Neuron (in vitro differentiated cells): ENCODE measurements at regions not wholly inside any gene's neighbourhood (a gene's known extent, or its start where the extent isn't known, plus 50 kb on each side); places are given as distances from the start of the nearest gene placed in this dataset.
A peak's percentile ranks its signal among the peaks of the same experiment; 100 is the strongest.
"Not testable (repeated sequence)": the region's sequence is repeated elsewhere in the genome, so short reads cannot be mapped to it uniquely, and the experiment has no call there.

Source experiments
- H2AFZ ChIP-seq: one replicate; pipeline ENCODE4 v1.6.1; 2013; ENCODE audit warnings: low read depth, mild to moderate bottlenecking, inconsistent platforms, low read length, moderate library complexity
- H3K27me3 ChIP-seq: one replicate; pipeline ENCODE4 v1.6.1; 2013; ENCODE audit warnings: low read length; ENCODE audit not compliant: insufficient read depth
- H3K36me3 ChIP-seq: one replicate; pipeline ENCODE4 v1.6.1; 2013; ENCODE audit warnings: low read length; ENCODE audit not compliant: insufficient read depth
- H3K4me1 ChIP-seq: one replicate; pipeline ENCODE4 v1.6.1; 2013; ENCODE audit warnings: low read length; ENCODE audit not compliant: insufficient read depth
- H3K4me3 ChIP-seq: 2 replicates; pipeline ENCODE4 v1.5.1; 2013; ENCODE audit warnings: mild to moderate bottlenecking, low read length, moderate library complexity
- H3K9me3 ChIP-seq: one replicate; pipeline ENCODE4 v1.6.1; 2013; ENCODE audit warnings: low read length

- Histone ChIP-seq H3K4me3 (no peak overlapping the region), H3K9me3 (no peaks in the 10 kb centered on the region), H3K4me1 (peaks cover 10% of the 10 kb centered on the region), H3K36me3 (no peaks in the 10 kb centered on the region), H3K27me3 (no peaks in the 10 kb centered on the region), H2AFZ (no peak overlapping the region)
Observed at GRCh38 chr20:47960277-47960676, 175.0 kb upstream of the SULF2 start.

- not testable (repeated sequence) for H3K4me3 ChIP-seq, H2AFZ ChIP-seq, H3K36me3 ChIP-seq, H3K9me3 ChIP-seq, H3K4me1 ChIP-seq, H3K27me3 ChIP-seq
Observed at GRCh38 chr20:47957989-47958801, 172.9 kb upstream of the SULF2 start.

GRCh38 chr20:47957135-47957534, 171.9 kb upstream of the SULF2 start:
- Histone ChIP-seq H3K4me1 (peaks cover 10% of the 10 kb centered on the region), H2AFZ (no peak overlapping the region), H3K4me3 (no peak overlapping the region), H3K9me3 (no peaks in the 10 kb centered on the region), H3K27me3 (no peaks in the 10 kb centered on the region), H3K36me3 (no peaks in the 10 kb centered on the region)

GRCh38 chr20:47956268-47956995, 171.2 kb upstream of the SULF2 start:
- Histone ChIP-seq H3K36me3 (no peaks in the 10 kb centered on the region), H3K27me3 (no peaks in the 10 kb centered on the region), H3K9me3 (no peaks in the 10 kb centered on the region), H3K4me1 (peaks cover 10% of the 10 kb centered on the region), H2AFZ (peak overlapping the region; percentile 41), H3K4me3 (no peak overlapping the region)

- Histone ChIP-seq H2AFZ (no peak overlapping the region), H3K4me1 (peaks cover 10% of the 10 kb centered on the region)
Observed at GRCh38 chr20:47953471-47953870, 168.2 kb upstream of the SULF2 start.

GRCh38 chr20:47952023-47952564, 166.8 kb upstream of the SULF2 start:
- Histone ChIP-seq H3K4me3 (no peak overlapping the region), H3K4me1 (peaks cover 10% of the 10 kb centered on the region), H2AFZ (no peak overlapping the region), H3K27me3 (no peaks in the 10 kb centered on the region), H3K9me3 (no peaks in the 10 kb centered on the region), H3K36me3 (no peaks in the 10 kb centered on the region)

More at GRCh38 chr20:47953471-47953870, 168.2 kb upstream of the SULF2 start:
- H3K36me3 ChIP-seq, result no peaks in the 10 kb centered on the region
- H3K9me3 ChIP-seq, result no peaks in the 10 kb centered on the region
- no peak overlapping the region for H3K4me3 ChIP-seq
- no peaks in the 10 kb centered on the region for H3K27me3 ChIP-seq

- H3K9me3 ChIP-seq, result no peaks in the 10 kb centered on the region
- no peak overlapping the region for H3K4me3 ChIP-seq
- peaks cover 7% of the 10 kb centered on the region for H3K4me1 ChIP-seq
- no peaks in the 10 kb centered on the region for H3K36me3 ChIP-seq
- H2AFZ ChIP-seq, result no peak overlapping the region
- peaks cover 2% of the 10 kb centered on the region for H3K27me3 ChIP-seq
Observed at GRCh38 chr20:47951521-47951971, 166.3 kb upstream of the SULF2 start.

GRCh38 chr20:47950913-47951283, 165.6 kb upstream of the SULF2 start:
- Histone ChIP-seq H3K4me1 (peaks cover under 1% of the 10 kb centered on the region), H2AFZ (no peak overlapping the region), H3K9me3 (no peaks in the 10 kb centered on the region), H3K4me3 (no peak overlapping the region), H3K27me3 (peaks cover 2% of the 10 kb centered on the region), H3K36me3 (no peaks in the 10 kb centered on the region)

- Histone ChIP-seq H3K4me1 (no peaks in the 10 kb centered on the region), H2AFZ (no peak overlapping the region), H3K9me3 (no peaks in the 10 kb centered on the region), H3K27me3 (peaks cover 2% of the 10 kb centered on the region), H3K36me3 (no peaks in the 10 kb centered on the region), H3K4me3 (no peak overlapping the region)
Observed at GRCh38 chr20:47950124-47950912, 165.0 kb upstream of the SULF2 start.

GRCh38 chr20:47949230-47949629, 163.9 kb upstream of the SULF2 start:
- no peak overlapping the region for H2AFZ ChIP-seq
- H3K4me3 ChIP-seq, result no peak overlapping the region
- H3K36me3 ChIP-seq, result no peaks in the 10 kb centered on the region
- no peaks in the 10 kb centered on the region for H3K9me3 ChIP-seq
- peaks cover 2% of the 10 kb centered on the region for H3K27me3 ChIP-seq
- no peaks in the 10 kb centered on the region for H3K4me1 ChIP-seq

- H3K27me3 ChIP-seq, result peaks cover 2% of the 10 kb centered on the region
- H3K4me1 ChIP-seq, result no peaks in the 10 kb centered on the region
- H3K4me3 ChIP-seq, result no peak overlapping the region
- H3K36me3 ChIP-seq, result no peaks in the 10 kb centered on the region
- H3K9me3 ChIP-seq, result no peaks in the 10 kb centered on the region
- H2AFZ ChIP-seq, result no peak overlapping the region
Observed at GRCh38 chr20:47944682-47945081, 159.4 kb upstream of the SULF2 start.

GRCh38 chr20:47941869-47942268, 156.6 kb upstream of the SULF2 start:
- no peak overlapping the region for H2AFZ ChIP-seq
- H3K27me3 ChIP-seq, result peaks cover 2% of the 10 kb centered on the region
- no peaks in the 10 kb centered on the region for H3K9me3 ChIP-seq
- H3K36me3 ChIP-seq, result no peaks in the 10 kb centered on the region
- no peaks in the 10 kb centered on the region for H3K4me1 ChIP-seq
- no peak overlapping the region for H3K4me3 ChIP-seq
